Mesendoderm (in vitro differentiated cells): ENCODE measurements at regions not wholly inside any gene's neighbourhood (a gene's known extent, or its start where the extent isn't known, plus 50 kb on each side); places are given as distances from the start of the nearest gene placed in this dataset.

Experiments
- DNase-seq: peaks from one replicate; pipeline ENCODE4 v3.0.0; 2013
- H2AK5ac ChIP-seq: 2 replicates; pipeline ENCODE4 v1.6.1; 2013; ENCODE audit warnings: low read length, inconsistent platforms
- H2BK120ac ChIP-seq: 2 replicates; pipeline ENCODE4 v1.6.1; 2013; ENCODE audit warnings: low read depth, mild to moderate bottlenecking, low read length, moderate library complexity, mixed read lengths
- H2BK15ac ChIP-seq: replicated peaks from 2 replicates; pipeline ENCODE4 v1.6.1; 2013; ENCODE audit warnings: low read depth, mild to moderate bottlenecking, moderate library complexity
- H2BK5ac ChIP-seq: 2 replicates; pipeline ENCODE4 v1.6.1; 2013; ENCODE audit warnings: low read length, inconsistent platforms
- H3K18ac ChIP-seq: 2 replicates; pipeline ENCODE4 v1.6.1; 2013; ENCODE audit warnings: mild to moderate bottlenecking, low read length, mixed read lengths
- H3K23ac ChIP-seq: one replicate; pipeline ENCODE4 v1.6.1; 2013; ENCODE audit warnings: low read length
- H3K27ac ChIP-seq: 2 replicates; pipeline ENCODE4 v1.5.1; 2013; ENCODE audit warnings: low read depth, mild to moderate bottlenecking, inconsistent platforms, low read length, moderate library complexity
- H3K27me3 ChIP-seq: 2 replicates; pipeline ENCODE4 v1.6.1; 2013; ENCODE audit warnings: low read length, control low read depth, mild to moderate bottlenecking, inconsistent platforms; ENCODE audit not compliant: insufficient read depth, poor library complexity
- H3K36me3 ChIP-seq: 2 replicates; pipeline ENCODE4 v1.6.1; 2013; ENCODE audit warnings: low read length, inconsistent platforms; ENCODE audit not compliant: control insufficient read depth, insufficient read depth
- H3K4ac ChIP-seq: one replicate; pipeline ENCODE4 v1.6.1; 2013; ENCODE audit warnings: low read depth, mild to moderate bottlenecking, low read length, moderate library complexity
- H3K4me1 ChIP-seq: 2 replicates; pipeline ENCODE4 v1.6.1; 2013; ENCODE audit warnings: low read depth, low read length, inconsistent platforms; ENCODE audit not compliant: control insufficient read depth
- H3K4me2 ChIP-seq: 2 replicates; pipeline ENCODE4 v1.6.1; 2013; ENCODE audit warnings: low read length
- H3K4me3 ChIP-seq: 2 replicates; pipeline ENCODE4 v1.5.1; 2013; ENCODE audit warnings: mild to moderate bottlenecking, low read length
- H3K56ac ChIP-seq: one replicate; pipeline ENCODE4 v1.6.1; 2013; ENCODE audit warnings: low read length
- H3K79me1 ChIP-seq: 2 replicates; pipeline ENCODE4 v1.6.1; 2013; ENCODE audit warnings: low read length, inconsistent platforms
- H3K79me2 ChIP-seq: 2 replicates; pipeline ENCODE4 v1.6.1; 2013; ENCODE audit warnings: mild to moderate bottlenecking, low read length; ENCODE audit not compliant: control insufficient read depth, insufficient read depth
- H3K9ac ChIP-seq: 2 replicates; pipeline ENCODE4 v1.6.1; 2013; ENCODE audit warnings: low read length, inconsistent platforms
- H4K5ac ChIP-seq: one replicate; pipeline ENCODE4 v1.6.1; 2013; ENCODE audit warnings: low read length
- H4K8ac ChIP-seq: one replicate; pipeline ENCODE4 v1.6.1; 2013; ENCODE audit warnings: low read depth, mild to moderate bottlenecking, control low read depth, low read length, moderate library complexity
- WGBS: extraction: QIAGEN DNeasy Blood & Tissue Kit; methylation state at CpG from one replicate; pipeline ENCODE4 v1.1.7; 2013; ENCODE audit warnings: low lambda C conversion rate, missing lambda C conversion rate; ENCODE audit not compliant: insufficient coverage; ENCODE audit errors: extremely low coverage; 5-methylcytosine and 5-hydroxymethylcytosine counted together

- no peak overlapping the region for H3K56ac ChIP-seq
- H3K4me1 ChIP-seq, result no peaks in the 10 kb centered on the region
These were observed 179.5 kb upstream of the ZNF462 start for GRCh38 chr9:106683454-106683853.

GRCh38 chr9:106684940-106685695 is 177.8 kb upstream of the ZNF462 start:
- H3K4me1 ChIP-seq, result no peaks in the 10 kb centered on the region
- no peak overlapping the region for H3K23ac ChIP-seq
- DNase-seq, result no peak
- no peak overlapping the region for H2BK15ac ChIP-seq
- H2AK5ac ChIP-seq, result no peak overlapping the region
- H3K4ac ChIP-seq, result no peak overlapping the region
- WGBS, result no CpG with 5 or more reads among the region's 11 CpGs
- H2BK5ac ChIP-seq, result no peak overlapping the region
- no peak overlapping the region for H3K4me3 ChIP-seq
- H4K8ac ChIP-seq, result no peak overlapping the region
- H4K5ac ChIP-seq, result no peak overlapping the region
- H3K36me3 ChIP-seq, result no peaks in the 10 kb centered on the region
- H3K27ac ChIP-seq, result no peak overlapping the region
- no peak overlapping the region for H3K9ac ChIP-seq
- H3K27me3 ChIP-seq, result no peaks in the 10 kb centered on the region
- no peak overlapping the region for H3K4me2 ChIP-seq
- no peak overlapping the region for H3K18ac ChIP-seq
- H3K56ac ChIP-seq, result no peak overlapping the region
- H2BK120ac ChIP-seq, result no peak overlapping the region
- no peaks in the 10 kb centered on the region for H3K79me2 ChIP-seq
- no peaks in the 10 kb centered on the region for H3K79me1 ChIP-seq

More at GRCh38 chr9:106683454-106683853, 179.5 kb upstream of the ZNF462 start:
- H3K4ac ChIP-seq, result no peak overlapping the region
- no peaks in the 10 kb centered on the region for H3K27me3 ChIP-seq
- H2BK15ac ChIP-seq, result no peak overlapping the region
- H3K4me3 ChIP-seq, result no peak overlapping the region
- H3K36me3 ChIP-seq, result no peaks in the 10 kb centered on the region
- no peaks in the 10 kb centered on the region for H3K79me1 ChIP-seq
- no peak overlapping the region for H2BK120ac ChIP-seq
- H3K79me2 ChIP-seq, result no peaks in the 10 kb centered on the region
- no peak overlapping the region for H2BK5ac ChIP-seq
- H3K23ac ChIP-seq, result no peak overlapping the region
- no peak overlapping the region for H3K9ac ChIP-seq
- no peak overlapping the region for H3K27ac ChIP-seq
- no peak overlapping the region for H3K4me2 ChIP-seq
- no peak overlapping the region for H4K5ac ChIP-seq
- no peak for DNase-seq
- H3K18ac ChIP-seq, result no peak overlapping the region
- H4K8ac ChIP-seq, result no peak overlapping the region
- H2AK5ac ChIP-seq, result no peak overlapping the region

- Histone ChIP-seq H3K56ac (no peak overlapping the region), H3K27ac (no peak overlapping the region), H3K4me1 (no peaks in the 10 kb centered on the region), H4K8ac (no peak overlapping the region), H2BK15ac (no peak overlapping the region), H3K4me2 (no peak overlapping the region), H3K79me2 (no peaks in the 10 kb centered on the region), H3K23ac (no peak overlapping the region), H3K79me1 (no peaks in the 10 kb centered on the region), H2AK5ac (no peak overlapping the region), H3K27me3 (no peaks in the 10 kb centered on the region), H2BK5ac (no peak overlapping the region), H3K9ac (no peak overlapping the region), H4K5ac (no peak overlapping the region), H3K4ac (no peak overlapping the region), H2BK120ac (no peak overlapping the region), H3K36me3 (no peaks in the 10 kb centered on the region), H3K4me3 (no peak overlapping the region), H3K18ac (no peak overlapping the region)
- no CpG with 5 or more reads among the region's 3 CpGs for WGBS
- DNase-seq, result no peak
These were observed 173.9 kb upstream of the ZNF462 start for GRCh38 chr9:106689089-106689488.

- no peak overlapping the region for H3K23ac ChIP-seq
- no peaks in the 10 kb centered on the region for H3K27me3 ChIP-seq
- no peak overlapping the region for H2BK120ac ChIP-seq
- no peak overlapping the region for H3K4me2 ChIP-seq
- no peak overlapping the region for H3K27ac ChIP-seq
- H2BK5ac ChIP-seq, result no peak overlapping the region
- no peaks in the 10 kb centered on the region for H3K79me1 ChIP-seq
- no peak overlapping the region for H3K4me3 ChIP-seq
- H2AK5ac ChIP-seq, result no peak overlapping the region
- H3K4ac ChIP-seq, result no peak overlapping the region
- H4K8ac ChIP-seq, result no peak overlapping the region
- H4K5ac ChIP-seq, result no peak overlapping the region
- no CpG with 5 or more reads among the region's 6 CpGs for WGBS
- no peak overlapping the region for H3K56ac ChIP-seq
- H2BK15ac ChIP-seq, result no peak overlapping the region
- H3K18ac ChIP-seq, result no peak overlapping the region
- H3K79me2 ChIP-seq, result no peaks in the 10 kb centered on the region
- no peaks in the 10 kb centered on the region for H3K4me1 ChIP-seq
- H3K9ac ChIP-seq, result no peak overlapping the region
- DNase-seq, result no peak
- H3K36me3 ChIP-seq, result no peaks in the 10 kb centered on the region
These were observed 171.3 kb upstream of the ZNF462 start for GRCh38 chr9:106691627-106692026.

- no peak overlapping the region for H3K4me3 ChIP-seq
- H3K27ac ChIP-seq, result no peak overlapping the region
- no peak overlapping the region for H3K18ac ChIP-seq
- no peak overlapping the region for H3K9ac ChIP-seq
- no peak overlapping the region for H2BK15ac ChIP-seq
- H3K79me2 ChIP-seq, result no peaks in the 10 kb centered on the region
- no peak overlapping the region for H2BK120ac ChIP-seq
- no peaks in the 10 kb centered on the region for H3K27me3 ChIP-seq
- WGBS, result no CpG with 5 or more reads among the region's 5 CpGs
- H4K5ac ChIP-seq, result no peak overlapping the region
- H2BK5ac ChIP-seq, result no peak overlapping the region
- H3K4me2 ChIP-seq, result no peak overlapping the region
- H3K4ac ChIP-seq, result no peak overlapping the region
- no peaks in the 10 kb centered on the region for H3K4me1 ChIP-seq
- H2AK5ac ChIP-seq, result no peak overlapping the region
- no peak overlapping the region for H3K56ac ChIP-seq
- DNase-seq, result peak; percentile 24
- no peaks in the 10 kb centered on the region for H3K36me3 ChIP-seq
- no peak overlapping the region for H4K8ac ChIP-seq
- no peak overlapping the region for H3K23ac ChIP-seq
- H3K79me1 ChIP-seq, result no peaks in the 10 kb centered on the region
These were observed 169.4 kb upstream of the ZNF462 start for GRCh38 chr9:106693558-106693957.

DNA sequence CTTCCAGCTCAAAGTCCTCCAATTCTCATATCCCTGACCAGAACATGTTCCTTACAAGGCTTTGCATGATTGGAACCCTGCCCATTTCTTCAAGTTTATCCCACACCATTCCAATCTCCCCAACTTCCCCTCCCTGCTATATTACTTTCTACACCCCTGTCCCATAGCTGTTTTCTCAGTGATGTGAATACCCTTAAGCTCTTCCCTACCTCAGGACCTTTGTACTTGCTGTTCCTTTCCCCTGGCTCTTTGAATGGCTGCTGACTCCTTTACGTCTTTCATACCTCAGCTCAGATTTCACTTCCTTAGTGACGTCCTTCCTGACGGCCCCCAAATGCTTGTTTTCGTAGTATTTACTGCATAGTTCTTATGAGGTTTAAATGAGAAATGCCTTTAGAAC is 166.2 kb upstream of the ZNF462 start:
- H3K4me2 ChIP-seq, result no peak overlapping the region
- H3K4ac ChIP-seq, result no peak overlapping the region
- H3K36me3 ChIP-seq, result no peaks in the 10 kb centered on the region
- no peak overlapping the region for H2BK120ac ChIP-seq
- H3K56ac ChIP-seq, result no peak overlapping the region
- no peak overlapping the region for H3K9ac ChIP-seq
- no peak overlapping the region for H3K27ac ChIP-seq
- H2AK5ac ChIP-seq, result no peak overlapping the region
- H2BK5ac ChIP-seq, result no peak overlapping the region
- no peak for DNase-seq
- H3K23ac ChIP-seq, result no peak overlapping the region
- no peak overlapping the region for H3K4me3 ChIP-seq
- H2BK15ac ChIP-seq, result no peak overlapping the region
- no peaks in the 10 kb centered on the region for H3K79me1 ChIP-seq
- WGBS, result no CpG with 5 or more reads among the region's 4 CpGs
- H3K27me3 ChIP-seq, result no peaks in the 10 kb centered on the region
- no peaks in the 10 kb centered on the region for H3K79me2 ChIP-seq
- no peak overlapping the region for H3K18ac ChIP-seq
- H4K8ac ChIP-seq, result no peak overlapping the region
- no peaks in the 10 kb centered on the region for H3K4me1 ChIP-seq
- no peak overlapping the region for H4K5ac ChIP-seq
